Loucy (cell line): ENCODE measurements at regions not wholly inside any gene's neighbourhood (a gene's known extent, or its start where the extent isn't known, plus 50 kb on each side); places are given as distances from the start of the nearest gene placed in this dataset.

Source experiments
- CTCF ChIP-seq: fragments of 200-600 bp; sonication (generic); conservative IDR thresholded peaks from 2 replicates; pipeline ENCODE4 v1.5.1; 2014; ENCODE audit warnings: mild to moderate bottlenecking, antibody characterized with exemption, low read length
- EZH2phosphoT487 ChIP-seq: fragments of 200-600 bp; IDR thresholded peaks from 2 replicates; pipeline ENCODE4 v1.6.1; 2018; ENCODE audit warnings: antibody characterized with exemption, mild to moderate bottlenecking, moderate library complexity, borderline replicate concordance

GRCh38 chr1:5769146-5769545, 223.1 kb downstream of the NPHP4 start:
- no peak for TF ChIP-seq CTCF
- TF ChIP-seq EZH2phosphoT487: no peak
